GM23248 (cell line): ENCODE measurements at regions not wholly inside any gene's neighbourhood (a gene's known extent, or its start where the extent isn't known, plus 50 kb on each side); places are given as distances from the start of the nearest gene placed in this dataset.
A peak's percentile ranks its signal among the peaks of the same experiment; 100 is the strongest.

Source experiments
- DNase-seq: peaks from one replicate; pipeline ENCODE4 v3.0.0-alpha.2; 2015
- H2AFZ ChIP-seq: fragments of 200-600 bp; sonication (generic); 2 replicates; pipeline ENCODE4 v1.6.1; 2016; ENCODE audit warnings: antibody characterized with exemption
- H3F3A ChIP-seq: fragments of 200-600 bp; sonication (generic); 2 replicates; pipeline ENCODE4 v1.6.1; 2016; ENCODE audit warnings: mild to moderate bottlenecking, antibody characterized with exemption, mixed run types; ENCODE audit not compliant: insufficient read depth
- H3K27ac ChIP-seq: fragments of 200-600 bp; sonication (generic); 2 replicates; pipeline ENCODE4 v1.5.1; 2016; ENCODE audit warnings: mild to moderate bottlenecking
- H3K27me3 ChIP-seq: fragments of 200-600 bp; sonication (generic); replicated peaks from 2 replicates; pipeline ENCODE4 v1.6.1; 2016; ENCODE audit warnings: mild to moderate bottlenecking; ENCODE audit not compliant: insufficient read depth
- H3K36me3 ChIP-seq: fragments of 200-600 bp; sonication (generic); 2 replicates; pipeline ENCODE4 v1.6.1; 2016; ENCODE audit warnings: low read depth, mild to moderate bottlenecking
- H3K4me1 ChIP-seq: fragments of 200-600 bp; sonication (generic); 2 replicates; pipeline ENCODE4 v1.6.1; 2016; ENCODE audit warnings: mild to moderate bottlenecking; ENCODE audit not compliant: insufficient read depth
- H3K4me2 ChIP-seq: fragments of 200-600 bp; sonication (generic); one replicate; pipeline ENCODE4 v1.6.1; 2016; ENCODE audit warnings: mild to moderate bottlenecking; ENCODE audit not compliant: unreplicated experiment
- H3K4me3 ChIP-seq: fragments of 200-600 bp; sonication (generic); 2 replicates; pipeline ENCODE4 v1.5.1; 2016; ENCODE audit warnings: mild to moderate bottlenecking
- H3K79me2 ChIP-seq: fragments of 200-600 bp; sonication (generic); 2 replicates; pipeline ENCODE4 v1.6.1; 2016; ENCODE audit warnings: mild to moderate bottlenecking; ENCODE audit not compliant: insufficient read depth
- H3K9ac ChIP-seq: fragments of 200-600 bp; sonication (generic); 2 replicates; pipeline ENCODE4 v1.6.1; 2016; ENCODE audit warnings: mild to moderate bottlenecking
- H3K9me2 ChIP-seq: fragments of 200-600 bp; sonication (generic); 2 replicates; pipeline ENCODE4 v1.6.1; 2016; ENCODE audit warnings: mixed run types, mild to moderate bottlenecking, moderate library complexity; ENCODE audit not compliant: insufficient read depth
- H3K9me3 ChIP-seq: fragments of 200-600 bp; sonication (generic); one replicate; pipeline ENCODE4 v1.6.1; 2017; ENCODE audit warnings: low read depth
- H4K20me1 ChIP-seq: fragments of 200-600 bp; sonication (generic); 2 replicates; pipeline ENCODE4 v1.6.0; 2016; ENCODE audit not compliant: insufficient read depth
- EZH2 ChIP-seq: fragments of 200-600 bp; sonication (generic); IDR thresholded peaks from 2 replicates; pipeline ENCODE4 v1.6.1; 2018; ENCODE audit warnings: antibody characterized with exemption, mild to moderate bottlenecking; ENCODE audit not compliant: insufficient read depth, poor library complexity, severe bottlenecking
- EZH2phosphoT487 ChIP-seq: fragments of 200-600 bp; sonication (generic); IDR thresholded peaks from 2 replicates; pipeline ENCODE4 v1.6.1; 2018; ENCODE audit warnings: antibody characterized with exemption, moderate library complexity, mild to moderate bottlenecking, low read depth; ENCODE audit not compliant: insufficient read depth
- WGBS, 2 experiments: methylation state at CpG; one replicate each; pipeline ENCODE4 v1.1.6; 2015 to 2017; ENCODE audit warnings: low lambda C conversion rate in 2 of 2, low coverage in 1 of 2; ENCODE audit errors: missing lambda C conversion rate in 2 of 2; 5-methylcytosine and 5-hydroxymethylcytosine counted together
- in situ Hi-C: fragments of 300-500 bp; cut with MboI; formaldehyde crosslinking; loops from 2 replicates; pipeline ENCODE4 v1.15.0; 2020

DNA sequence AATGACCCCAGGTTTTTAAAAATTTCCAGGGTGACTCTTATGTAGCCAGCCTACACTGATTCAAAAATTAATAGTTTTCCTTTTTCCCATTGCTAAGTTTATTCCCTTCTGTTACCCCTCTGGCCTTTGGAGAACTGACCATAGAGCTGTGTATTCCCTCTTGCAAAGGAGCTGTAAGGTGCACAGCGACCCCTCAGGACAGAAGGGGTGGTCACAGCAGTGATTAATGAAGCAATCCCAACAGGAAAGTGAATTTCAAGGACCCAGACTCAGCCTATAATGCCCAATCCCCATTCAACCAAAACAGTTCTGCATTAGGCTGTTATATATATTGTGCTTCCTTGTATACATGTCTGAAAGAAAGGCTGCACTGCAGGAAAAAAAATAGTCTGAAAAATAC lies 147.1 kb downstream of the WT1 start:
- Histone ChIP-seq H3K36me3 (no peaks in the 10 kb centered on the region), H3K4me2 (no peak overlapping the region), H3K4me1 (no peaks in the 10 kb centered on the region), H3K9me2 (no peaks in the 10 kb centered on the region), H2AFZ (no peak overlapping the region), H3K9me3 (no peaks in the 10 kb centered on the region), H3K79me2 (no peaks in the 10 kb centered on the region), H3K4me3 (no peak overlapping the region), H3K9ac (no peak overlapping the region), H3K27me3 (peaks cover 4% of the 10 kb centered on the region; the same call in 1 of the 2 replicates), H4K20me1 (no peaks in the 10 kb centered on the region), H3F3A (no peaks in the 10 kb centered on the region), H3K27ac (no peak overlapping the region)
- no peak for TF ChIP-seq EZH2phosphoT487
- no peak for TF ChIP-seq EZH2
- DNase-seq = no peak
- in situ Hi-C loops = no loop called here
- 0 to 6% methylated on average over 1 of the region's 1 CpG for WGBS, 2 experiments

GRCh38 chr11:32289701-32290100 lies 145.6 kb downstream of the WT1 start:
- DNase-seq = no peak
- peaks cover 4% of the 10 kb centered on the region; the same call in 1 of the 2 replicates for H3K27me3 ChIP-seq
- no peak overlapping the region for H3K9ac ChIP-seq
- H3K4me2 ChIP-seq = no peak overlapping the region
- H4K20me1 ChIP-seq = no peaks in the 10 kb centered on the region
- TF ChIP-seq EZH2phosphoT487 (no peak), EZH2 (no peak)
- no peaks in the 10 kb centered on the region for H3K4me1 ChIP-seq
- H2AFZ ChIP-seq = no peak overlapping the region
- H3K36me3 ChIP-seq = no peaks in the 10 kb centered on the region
- H3F3A ChIP-seq = no peaks in the 10 kb centered on the region
- in situ Hi-C loops = no loop called here
- no peaks in the 10 kb centered on the region for H3K79me2 ChIP-seq
- no peaks in the 10 kb centered on the region for H3K9me2 ChIP-seq
- no peaks in the 10 kb centered on the region for H3K9me3 ChIP-seq
- H3K4me3 ChIP-seq = no peak overlapping the region
- no peak overlapping the region for H3K27ac ChIP-seq
- 20 to 29% methylated on average over 5 of the region's 5 CpGs for WGBS, 2 experiments

DNA sequence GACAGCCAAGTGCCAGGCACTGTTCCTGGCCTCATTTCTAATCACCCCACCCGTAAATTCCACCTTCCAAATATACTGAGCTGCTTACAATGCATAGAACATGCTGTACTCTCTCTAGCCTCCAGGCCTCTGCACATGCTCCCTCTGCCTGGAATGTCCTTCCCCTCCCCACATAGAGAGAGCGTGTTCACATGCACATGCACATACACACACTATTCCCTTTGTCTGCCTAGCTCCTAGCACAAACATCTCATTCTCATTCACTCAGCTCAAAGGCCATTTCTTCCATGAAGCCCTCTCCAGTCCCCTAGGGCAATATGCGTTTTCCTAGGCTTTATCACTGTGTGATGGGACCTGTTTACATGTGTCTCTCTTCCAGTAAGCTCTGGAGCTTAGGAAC lies 144.6 kb downstream of the WT1 start:
- no peaks in the 10 kb centered on the region for H3F3A ChIP-seq
- H3K9me3 ChIP-seq = no peaks in the 10 kb centered on the region
- peaks cover 8% of the 10 kb centered on the region for H3K27me3 ChIP-seq
- 16 to 19% methylated on average over 3 of the region's 3 CpGs for WGBS, 2 experiments
- no peaks in the 10 kb centered on the region for H3K4me1 ChIP-seq
- H4K20me1 ChIP-seq = no peaks in the 10 kb centered on the region
- H3K36me3 ChIP-seq = no peaks in the 10 kb centered on the region
- no peak overlapping the region for H3K9ac ChIP-seq
- H2AFZ ChIP-seq = no peak overlapping the region
- TF ChIP-seq EZH2phosphoT487 = no peak
- no peaks in the 10 kb centered on the region for H3K9me2 ChIP-seq
- no peak overlapping the region for H3K27ac ChIP-seq
- H3K4me2 ChIP-seq = no peak overlapping the region
- DNase-seq = no peak
- no peaks in the 10 kb centered on the region for H3K79me2 ChIP-seq
- no peak overlapping the region for H3K4me3 ChIP-seq
- in situ Hi-C loops = no loop called here

GRCh38 chr11:32297611-32298011 lies 137.7 kb downstream of the WT1 start:
- Histone ChIP-seq H3K27me3 (peaks cover 14% of the 10 kb centered on the region), H3K9me3 (no peaks in the 10 kb centered on the region), H3K9me2 (no peaks in the 10 kb centered on the region), H3K9ac (no peak overlapping the region), H3K4me3 (no peak overlapping the region), H3F3A (no peaks in the 10 kb centered on the region), H3K4me1 (no peaks in the 10 kb centered on the region), H3K36me3 (no peaks in the 10 kb centered on the region), H2AFZ (peak overlapping the region; percentile 57), H3K79me2 (no peaks in the 10 kb centered on the region), H3K27ac (no peak overlapping the region), H4K20me1 (no peaks in the 10 kb centered on the region), H3K4me2 (no peak overlapping the region)
- DNase-seq = peak; percentile 67
- WGBS, 2 experiments = 14 to 22% methylated on average over 4 of the region's 4 CpGs
- TF ChIP-seq EZH2 = no peak
- no peak for TF ChIP-seq EZH2phosphoT487
- in situ Hi-C loops = no loop called here

DNA sequence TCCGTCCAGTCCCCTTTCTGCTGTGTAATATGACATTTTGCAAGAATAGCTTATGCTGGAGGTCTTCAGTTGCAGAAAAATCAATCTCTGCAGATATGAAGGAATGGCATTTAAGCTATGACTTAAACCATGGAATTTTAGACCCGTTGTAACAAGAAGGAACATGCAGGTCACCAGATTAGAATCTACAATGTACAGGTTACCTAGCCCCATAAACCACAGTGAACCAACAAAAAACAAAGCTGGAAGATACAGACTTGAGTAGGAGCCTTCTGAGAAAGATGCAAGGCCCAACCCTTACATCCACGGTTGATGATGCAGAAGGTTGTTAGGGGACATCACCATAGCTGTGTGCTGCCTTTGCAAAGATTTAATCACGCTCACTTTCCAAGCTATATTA lies 132.5 kb downstream of the WT1 start:
- no peaks in the 10 kb centered on the region for H3K27me3 ChIP-seq
- no peaks in the 10 kb centered on the region for H3K79me2 ChIP-seq
- H3K4me3 ChIP-seq = no peak overlapping the region
- H3F3A ChIP-seq = no peaks in the 10 kb centered on the region
- in situ Hi-C loops = no loop called here
- no peak overlapping the region for H3K4me2 ChIP-seq
- no peaks in the 10 kb centered on the region for H3K4me1 ChIP-seq
- 21 to 25% methylated on average over 4 of the region's 4 CpGs for WGBS, 2 experiments
- no peaks in the 10 kb centered on the region for H3K9me3 ChIP-seq
- no peak overlapping the region for H2AFZ ChIP-seq
- no peak overlapping the region for H3K27ac ChIP-seq
- no peaks in the 10 kb centered on the region for H3K36me3 ChIP-seq
- TF ChIP-seq EZH2phosphoT487 (no peak), EZH2 (no peak)
- H3K9me2 ChIP-seq = no peaks in the 10 kb centered on the region
- no peaks in the 10 kb centered on the region for H4K20me1 ChIP-seq
- H3K9ac ChIP-seq = no peak overlapping the region
- DNase-seq = no peak
